AG10803 (cell line): ENCODE measurements at regions not wholly inside any gene's neighbourhood (a gene's known extent, or its start where the extent isn't known, plus 50 kb on each side); places are given as distances from the start of the nearest gene placed in this dataset.

Experiments used
- DNase-seq: peaks from one replicate; pipeline ENCODE4 v3.0.0; 2010; ENCODE audit warnings: low read depth
- H3K4me3 ChIP-seq: 2 replicates; pipeline ENCODE4 v1.5.1; 2011; ENCODE audit warnings: mild to moderate bottlenecking, low read length, control low read depth
- CTCF ChIP-seq: conservative IDR thresholded peaks from 2 replicates; pipeline ENCODE4 v1.5.1; 2011; ENCODE audit warnings: mild to moderate bottlenecking, low read length, control low read depth, inconsistent platforms

- no peak for TF ChIP-seq CTCF
- H3K4me3 ChIP-seq, result no peak overlapping the region
- no peak for DNase-seq
Observed at GRCh38 chr6:135703007-135703406, 148.5 kb upstream of the PDE7B start.

- no peak overlapping the region for H3K4me3 ChIP-seq
- no peak for TF ChIP-seq CTCF
- DNase-seq, result peak; percentile 33
Observed at GRCh38 chr6:135703621-135704020, 147.9 kb upstream of the PDE7B start.

- DNase-seq, result no peak
- TF ChIP-seq CTCF, result no peak
Observed at GRCh38 chr6:135707426-135707825, 144.1 kb upstream of the PDE7B start.

GRCh38 chr6:135710042-135710441 is 141.5 kb upstream of the PDE7B start:
- TF ChIP-seq CTCF, result no peak
- H3K4me3 ChIP-seq, result no peak overlapping the region
- no peak for DNase-seq

More at GRCh38 chr6:135707426-135707825, 144.1 kb upstream of the PDE7B start:
- no peak overlapping the region for H3K4me3 ChIP-seq

GRCh38 chr6:135722190-135722589 is 129.3 kb upstream of the PDE7B start:
- TF ChIP-seq CTCF, result no peak
- no peak overlapping the region for H3K4me3 ChIP-seq
- no peak for DNase-seq

- DNase-seq, result peak; percentile 66
- no peak overlapping the region for H3K4me3 ChIP-seq
- TF ChIP-seq CTCF, result no peak
Observed at GRCh38 chr6:135722679-135723078, 128.8 kb upstream of the PDE7B start.

GRCh38 chr6:135728589-135728988 is 122.9 kb upstream of the PDE7B start:
- no peak overlapping the region for H3K4me3 ChIP-seq
- no peak for TF ChIP-seq CTCF
- no peak for DNase-seq
